H1 (cell line): ENCODE measurements at regions not wholly inside any gene's neighbourhood (a gene's known extent, or its start where the extent isn't known, plus 50 kb on each side); places are given as distances from the start of the nearest gene placed in this dataset.
"Not testable (repeated sequence)": the region's sequence is repeated elsewhere in the genome, so short reads cannot be mapped to it uniquely, and the experiment has no call there.

Experiments used
- CTCF ChIA-PET: fragments of 300-600 bp; sonication (Branson Sonifier 250); formaldehyde crosslinking; loops from one replicate; lab custom pipeline; 2021; ENCODE audit not compliant: partially characterized antibody; lab: Charles Lee
- POLR2A ChIA-PET: fragments of 300-600 bp; sonication (Branson Sonifier 250); formaldehyde crosslinking; loops from one replicate; lab custom pipeline; 2021; ENCODE audit warnings: inconsistent platforms; ENCODE audit not compliant: partially characterized antibody; lab: Charles Lee
- DNase-seq, 2 experiments: peaks; one replicate each; pipeline versions ENCODE4 v3.0.0 to v3.0.0-alpha.2; 2010 to 2022; ENCODE audit warnings: low spot score in 2 of 2, low read depth in 1 of 2, mixed read lengths in 1 of 2
- FAIRE-seq: peaks from 2 replicates; lab custom pipeline; 2011; peaks lifted over from hg19 to GRCh38; lab: Jason Lieb, UNC
- H2AFZ ChIP-seq: 2 replicates; pipeline ENCODE4 v1.8.1; 2012; ENCODE audit warnings: low read length, inconsistent platforms
- H2AK5ac ChIP-seq: 2 replicates; pipeline ENCODE4 v1.6.1; 2013; ENCODE audit warnings: low read depth, low read length
- H2BK120ac ChIP-seq: replicated peaks from 2 replicates; pipeline ENCODE3; 2013; ENCODE audit warnings: low read depth, low read length, inconsistent platforms
- H2BK12ac ChIP-seq: 2 replicates; pipeline ENCODE4 v1.6.1; 2013; ENCODE audit warnings: low read depth, low read length
- H2BK15ac ChIP-seq: 2 replicates; pipeline ENCODE4 v1.6.1; 2013; ENCODE audit warnings: low read length
- H2BK20ac ChIP-seq: 2 replicates; pipeline ENCODE4 v1.6.1; 2013; ENCODE audit warnings: low read length
- H2BK5ac ChIP-seq: 2 replicates; pipeline ENCODE4 v1.6.1; 2013; ENCODE audit warnings: low read depth, low read length
- H3K14ac ChIP-seq: 2 replicates; pipeline ENCODE4 v1.6.1; 2013; ENCODE audit warnings: inconsistent platforms; ENCODE audit not compliant: insufficient read length
- H3K18ac ChIP-seq: 2 replicates; pipeline ENCODE4 v1.6.1; 2013; ENCODE audit warnings: low read length; ENCODE audit errors: extremely low read depth
- H3K23ac ChIP-seq: 2 replicates; pipeline ENCODE4 v1.6.1; 2013; ENCODE audit warnings: inconsistent platforms; ENCODE audit not compliant: insufficient read length
- H3K23me2 ChIP-seq: 2 replicates; pipeline ENCODE4 v1.6.1; 2013; ENCODE audit warnings: low read depth, low read length
- H3K27ac ChIP-seq: 2 replicates; pipeline ENCODE4 v1.6.1; 2011; ENCODE audit warnings: low read depth, low read length, inconsistent platforms
- H3K27me3 ChIP-seq, 4 experiments: replicated peaks in 1 of 4; 1 replicate in 1 of 4; 2 replicates in 3 of 4; pipeline versions ENCODE4 v1.6.1 to v1.8.1; 2011 to 2013; ENCODE audit warnings: low read length in 3 of 4, mild to moderate bottlenecking in 3 of 4, inconsistent platforms in 2 of 4, mixed read lengths in 2 of 4, moderate library complexity in 1 of 4; ENCODE audit not compliant: control insufficient read depth in 3 of 4, insufficient read depth in 3 of 4; ENCODE audit errors: extremely low read depth in 1 of 4
- H3K36me3 ChIP-seq, 4 experiments: 2 replicates each; pipeline versions ENCODE4 v1.6.1 to v1.8.1; 2011 to 2013; ENCODE audit warnings: mild to moderate bottlenecking in 4 of 4, low read length in 3 of 4, moderate library complexity in 2 of 4, control low read depth in 1 of 4, inconsistent platforms in 1 of 4; ENCODE audit not compliant: insufficient read depth in 4 of 4, control insufficient read depth in 2 of 4
- H3K4ac ChIP-seq: replicated peaks from 2 replicates; pipeline ENCODE3; 2013; ENCODE audit warnings: low read length, low read depth, mixed read lengths, inconsistent platforms; ENCODE audit not compliant: insufficient read length
- H3K4me1 ChIP-seq, 4 experiments: replicated peaks in 1 of 4; 1 replicate in 1 of 4; 2 replicates in 3 of 4; pipeline versions ENCODE4 v1.6.1 to v1.8.1; 2011 to 2013; ENCODE audit warnings: low read length in 3 of 4, inconsistent platforms in 2 of 4, mixed read lengths in 1 of 4; ENCODE audit not compliant: insufficient read depth in 4 of 4, control insufficient read depth in 3 of 4
- H3K4me2 ChIP-seq, 2 experiments: 2 replicates each; pipeline versions ENCODE4 v1.6.1 to v1.8.1; 2011 to 2013; ENCODE audit warnings: low read depth in 2 of 2, low read length in 2 of 2, control low read depth in 1 of 2, inconsistent platforms in 1 of 2, mild to moderate bottlenecking in 1 of 2; ENCODE audit not compliant: insufficient read depth in 1 of 2
- H3K4me3 ChIP-seq, 4 experiments: fragments of 200-600, 300-600 bp in 1 of 4; sonication (generic), shearing (Covaris generic), sonication (Bioruptor Twin) in 1 of 4; 2 replicates each; pipeline versions ENCODE4 v1.5.1 to v1.8.1; 2011 to 2016; ENCODE audit warnings: low read length in 4 of 4, low read depth in 3 of 4, control low read depth in 2 of 4, inconsistent platforms in 2 of 4, mild to moderate bottlenecking in 2 of 4, mixed read lengths in 1 of 4, moderate library complexity in 1 of 4; ENCODE audit not compliant: insufficient read depth in 2 of 4; ENCODE audit errors: extremely low read depth in 1 of 4
- H3K56ac ChIP-seq: replicated peaks from 2 replicates; pipeline ENCODE3; 2013; ENCODE audit warnings: low read depth, mild to moderate bottlenecking, mixed read lengths, low read length, inconsistent platforms; ENCODE audit not compliant: insufficient read length
- H3K79me1 ChIP-seq: 2 replicates; pipeline ENCODE4 v1.6.1; 2013; ENCODE audit warnings: low read depth, low read length, control low read depth
- H3K79me2 ChIP-seq, 2 experiments: 2 replicates each; pipeline versions ENCODE4 v1.6.1 to v1.8.1; 2012 to 2013; ENCODE audit warnings: low read length in 2 of 2, mild to moderate bottlenecking in 2 of 2, inconsistent platforms in 1 of 2; ENCODE audit not compliant: insufficient read depth in 2 of 2, control insufficient read depth in 1 of 2
- H3K9ac ChIP-seq, 4 experiments: replicated peaks in 1 of 4; 1 replicate in 1 of 4; 2 replicates in 3 of 4; pipeline versions ENCODE4 v1.6.1 to v1.8.1; 2011 to 2013; ENCODE audit warnings: low read depth in 3 of 4, low read length in 3 of 4, control low read depth in 2 of 4, mild to moderate bottlenecking in 2 of 4, moderate library complexity in 2 of 4, inconsistent platforms in 1 of 4; ENCODE audit errors: extremely low read depth in 1 of 4
- H3K9me3 ChIP-seq, 2 experiments: 2 replicates each; pipeline versions ENCODE4 v1.6.1 to v1.8.1; 2012 to 2013; ENCODE audit warnings: mild to moderate bottlenecking in 2 of 2, moderate library complexity in 2 of 2, control low read depth in 1 of 2, inconsistent platforms in 1 of 2, low read depth in 1 of 2, low read length in 1 of 2, mixed read lengths in 1 of 2; ENCODE audit not compliant: insufficient read depth in 2 of 2
- H4K20me1 ChIP-seq, 2 experiments: replicated peaks in 1 of 2; 2 replicates each; pipeline versions ENCODE3 to v1.8.1; 2011 to 2013; ENCODE audit warnings: inconsistent platforms in 2 of 2, low read length in 2 of 2, mild to moderate bottlenecking in 1 of 2; ENCODE audit not compliant: insufficient read depth in 2 of 2, control insufficient read depth in 1 of 2
- H4K5ac ChIP-seq: 2 replicates; pipeline ENCODE4 v1.6.1; 2013; ENCODE audit warnings: low read length, low read depth, mixed read lengths, inconsistent platforms; ENCODE audit not compliant: insufficient read length
- H4K8ac ChIP-seq: 2 replicates; pipeline ENCODE4 v1.8.0; 2013; ENCODE audit warnings: mild to moderate bottlenecking, moderate library complexity, low read length, inconsistent platforms; ENCODE audit not compliant: insufficient read depth; ENCODE audit errors: extremely low read depth
- H4K91ac ChIP-seq: replicated peaks from 2 replicates; pipeline ENCODE3; 2013; ENCODE audit warnings: low read length, mixed read lengths, inconsistent platforms; ENCODE audit not compliant: insufficient read length
- WGBS, 2 experiments: shearing (Covaris generic) in 1 of 2; methylation state at CpG; one replicate each; pipeline versions ENCODE4 v1.1.6 to v1.1.7; 2013 to 2015; ENCODE audit warnings: low lambda C conversion rate in 2 of 2, mixed read lengths in 2 of 2, inconsistent platforms in 1 of 2, low coverage in 1 of 2, missing lambda C conversion rate in 1 of 2; ENCODE audit not compliant: insufficient replicate concordance in 2 of 2, insufficient coverage in 1 of 2, insufficient read length in 1 of 2; ENCODE audit errors: extremely low coverage in 1 of 2, missing lambda C conversion rate in 1 of 2; 5-methylcytosine and 5-hydroxymethylcytosine counted together

DNA sequence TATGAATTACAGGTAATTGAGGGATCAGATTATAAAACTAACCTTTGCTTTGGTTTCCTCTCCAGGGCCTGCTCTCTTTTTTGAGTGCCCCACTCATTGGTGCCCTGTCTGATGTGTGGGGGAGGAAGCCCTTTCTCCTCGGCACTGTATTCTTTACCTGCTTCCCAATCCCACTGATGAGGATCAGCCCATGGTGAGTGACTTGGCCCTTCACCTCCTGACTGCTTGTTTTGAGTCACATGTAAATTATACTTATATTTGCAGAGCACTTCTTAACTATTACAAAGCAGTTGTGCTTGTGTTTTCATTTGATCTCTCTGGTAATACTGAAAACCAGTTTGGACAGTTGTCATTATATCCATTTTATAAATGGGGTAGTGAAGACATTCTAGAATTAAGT is 109.9 kb upstream of the NUTM2F start:
- CTCF ChIA-PET, H4K8ac ChIP-seq, H3K27me3 ChIP-seq, H3K23ac ChIP-seq, H3K27ac ChIP-seq, H2BK20ac ChIP-seq, H3K79me1 ChIP-seq, H2BK5ac ChIP-seq, H2BK120ac ChIP-seq, H3K56ac ChIP-seq, H3K4me3 ChIP-seq, H3K9ac ChIP-seq, H3K14ac ChIP-seq, H3K4ac ChIP-seq, DNase-seq, H3K9me3 ChIP-seq, H3K79me2 ChIP-seq, H3K4me2 ChIP-seq, H2AK5ac ChIP-seq, H4K5ac ChIP-seq, FAIRE-seq, H2AFZ ChIP-seq, POLR2A ChIA-PET, H2BK15ac ChIP-seq, H3K23me2 ChIP-seq, H4K91ac ChIP-seq, H4K20me1 ChIP-seq, H3K4me1 ChIP-seq, H3K36me3 ChIP-seq, H3K18ac ChIP-seq, H2BK12ac ChIP-seq: not testable (repeated sequence)
- no CpG with 5 or more reads among the region's 1 CpG for whole genome bisulfite sequencing, 2 experiments

DNA sequence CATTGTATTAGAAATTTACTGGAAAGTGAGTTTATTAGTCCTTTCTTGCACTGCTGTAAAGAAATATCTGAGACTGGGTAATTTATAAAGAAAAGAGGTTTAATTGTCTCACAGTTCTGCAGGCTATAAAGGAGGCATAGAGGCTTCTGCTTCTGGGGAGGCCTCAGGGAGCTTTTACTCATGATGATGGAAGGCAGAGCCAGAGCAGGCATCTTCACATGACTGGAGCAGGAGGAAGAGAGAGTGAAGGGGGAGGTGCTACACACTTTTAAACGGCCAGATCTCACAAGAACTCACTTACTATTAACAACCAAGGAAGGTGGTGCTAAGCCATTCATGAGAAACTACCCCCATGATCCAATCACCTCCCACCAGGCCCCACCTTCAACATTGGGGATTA is 112.7 kb upstream of the NUTM2F start:
- H3K56ac ChIP-seq, H4K8ac ChIP-seq, H3K4ac ChIP-seq, H2BK15ac ChIP-seq, H2BK120ac ChIP-seq, H3K4me3 ChIP-seq, H3K4me2 ChIP-seq, H2AK5ac ChIP-seq, FAIRE-seq, POLR2A ChIA-PET, DNase-seq, H2AFZ ChIP-seq, H3K23me2 ChIP-seq, H4K91ac ChIP-seq, H3K36me3 ChIP-seq, H2BK20ac ChIP-seq, H4K5ac ChIP-seq, H3K14ac ChIP-seq, H3K18ac ChIP-seq, H3K79me1 ChIP-seq, H4K20me1 ChIP-seq, H3K27me3 ChIP-seq, H3K79me2 ChIP-seq, H3K9me3 ChIP-seq, H3K9ac ChIP-seq, H3K23ac ChIP-seq, H2BK12ac ChIP-seq, H2BK5ac ChIP-seq, H3K4me1 ChIP-seq, H3K27ac ChIP-seq: not testable (repeated sequence)
- CTCF ChIA-PET = interaction anchor here (0.5 kb wide), 1 partner anchor 19 kb away, joined by 3 read pairs; no protein-coding TSS in a partner anchor
- 100% methylated on average over 1 of the region's 1 CpG; no CpG with 5 or more reads in 1 of the 2 experiments for WGBS, 2 experiments
